Prostate gland (tissue), 2 donors: ENCODE measurements at regions not wholly inside any gene's neighbourhood (a gene's known extent, or its start where the extent isn't known, plus 50 kb on each side); places are given as distances from the start of the nearest gene placed in this dataset.

Experiments
- DNase-seq: peaks from one replicate; pipeline ENCODE4 v3.0.0-alpha.2; 2019; ENCODE audit warnings: low spot score
- H3K27ac ChIP-seq, 2 donors: fragments of 200-600 bp; sonication (generic); 2 replicates each; pipeline ENCODE4 v1.5.1; 2017 to 2019
- H3K27me3 ChIP-seq: fragments of 200-600 bp; sonication (generic); replicated peaks from 2 replicates; pipeline ENCODE4 v1.5.1; 2019; ENCODE audit not compliant: insufficient read depth
- H3K36me3 ChIP-seq, 2 donors: fragments of 200-600 bp; sonication (generic); 1 replicate in 1 of 2; 2 replicates in 1 of 2; pipeline versions ENCODE4 v1.5.1 to v1.8.1; 2017 to 2019
- H3K4me1 ChIP-seq: fragments of 200-600 bp; sonication (generic); replicated peaks from 2 replicates; pipeline ENCODE4 v1.5.1; 2019
- H3K4me3 ChIP-seq, 2 donors: fragments of 200-600 bp; sonication (generic); 2 replicates each; pipeline ENCODE4 v1.5.1; 2017 to 2019
- H3K9me3 ChIP-seq: fragments of 200-600 bp; sonication (generic); 2 replicates; pipeline ENCODE4 v1.5.1; 2017
- POLR2A ChIP-seq: fragments of 450-650 bp; IDR thresholded peaks from one replicate; pipeline ENCODE4 v1.6.1; 2016; ENCODE audit warnings: antibody characterized with exemption, mild to moderate bottlenecking
- POLR2AphosphoS5 ChIP-seq: sonication (generic); formaldehyde crosslinking; IDR thresholded peaks from one replicate; pipeline ENCODE4 v1.6.1; 2017; ENCODE audit warnings: antibody characterized with exemption
- WGBS: methylation state at CpG from one replicate; pipeline ENCODE4 v1.1.5; 2018; 5-methylcytosine and 5-hydroxymethylcytosine counted together
- intact Hi-C: fragments of 100-400 bp; cut with DNase I; formaldehyde crosslinking; loops from one replicate; pipeline ENCODE4 v1.14.2; 2022
- TF ChIP-seq, protein P1 (sequence below), 4 experiments: fragments of 200-600 bp in 2 of 4; fragments of 450-650 bp in 2 of 4; sonication (generic) in 2 of 4; IDR thresholded peaks; 1 replicate in 3 of 4; 2 replicates in 1 of 4; pipeline ENCODE4 v1.5.1; 2016 to 2019; ENCODE audit warnings: antibody characterized with exemption in 4 of 4, mild to moderate bottlenecking in 2 of 4, moderate library complexity in 2 of 4

DNA sequence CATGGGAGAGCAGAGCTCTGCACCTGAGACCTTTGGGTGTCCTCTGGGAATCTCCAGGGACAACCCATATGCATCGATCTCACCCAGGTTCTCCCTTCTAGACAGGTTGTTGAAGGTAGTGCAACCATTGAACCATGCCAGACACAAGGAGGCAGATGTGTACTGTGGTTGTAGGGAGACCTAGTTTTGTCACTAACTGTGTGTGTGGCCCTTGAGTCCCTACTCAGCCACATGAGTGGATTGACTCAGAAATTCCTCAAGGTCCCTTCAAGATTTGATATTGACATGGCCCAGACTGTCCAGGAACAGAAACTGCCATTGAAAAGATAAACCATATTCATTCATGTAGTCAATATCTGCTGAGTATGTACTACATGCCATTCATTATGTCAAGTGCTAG is 396.4 kb upstream of the CCL2 start:
- H3K4me1 ChIP-seq: no peaks in the 10 kb centered on the region
- H3K36me3 ChIP-seq: no peaks in the 10 kb centered on the region
- H3K4me3 ChIP-seq: no peak overlapping the region
- WGBS: 100% methylated on average over 1 of the region's 1 CpG
- DNase-seq: no peak
- no peak overlapping the region for H3K27ac ChIP-seq
- TF ChIP-seq, protein P1, sequence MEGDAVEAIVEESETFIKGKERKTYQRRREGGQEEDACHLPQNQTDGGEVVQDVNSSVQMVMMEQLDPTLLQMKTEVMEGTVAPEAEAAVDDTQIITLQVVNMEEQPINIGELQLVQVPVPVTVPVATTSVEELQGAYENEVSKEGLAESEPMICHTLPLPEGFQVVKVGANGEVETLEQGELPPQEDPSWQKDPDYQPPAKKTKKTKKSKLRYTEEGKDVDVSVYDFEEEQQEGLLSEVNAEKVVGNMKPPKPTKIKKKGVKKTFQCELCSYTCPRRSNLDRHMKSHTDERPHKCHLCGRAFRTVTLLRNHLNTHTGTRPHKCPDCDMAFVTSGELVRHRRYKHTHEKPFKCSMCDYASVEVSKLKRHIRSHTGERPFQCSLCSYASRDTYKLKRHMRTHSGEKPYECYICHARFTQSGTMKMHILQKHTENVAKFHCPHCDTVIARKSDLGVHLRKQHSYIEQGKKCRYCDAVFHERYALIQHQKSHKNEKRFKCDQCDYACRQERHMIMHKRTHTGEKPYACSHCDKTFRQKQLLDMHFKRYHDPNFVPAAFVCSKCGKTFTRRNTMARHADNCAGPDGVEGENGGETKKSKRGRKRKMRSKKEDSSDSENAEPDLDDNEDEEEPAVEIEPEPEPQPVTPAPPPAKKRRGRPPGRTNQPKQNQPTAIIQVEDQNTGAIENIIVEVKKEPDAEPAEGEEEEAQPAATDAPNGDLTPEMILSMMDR (IDR thresholded peaks at IDR 0.05): no peak
- TF ChIP-seq POLR2AphosphoS5 (no peak), POLR2A (no peak)
- intact Hi-C loops: no loop called here
- no peaks in the 10 kb centered on the region for H3K9me3 ChIP-seq
- peaks cover 5% of the 10 kb centered on the region for H3K27me3 ChIP-seq

DNA sequence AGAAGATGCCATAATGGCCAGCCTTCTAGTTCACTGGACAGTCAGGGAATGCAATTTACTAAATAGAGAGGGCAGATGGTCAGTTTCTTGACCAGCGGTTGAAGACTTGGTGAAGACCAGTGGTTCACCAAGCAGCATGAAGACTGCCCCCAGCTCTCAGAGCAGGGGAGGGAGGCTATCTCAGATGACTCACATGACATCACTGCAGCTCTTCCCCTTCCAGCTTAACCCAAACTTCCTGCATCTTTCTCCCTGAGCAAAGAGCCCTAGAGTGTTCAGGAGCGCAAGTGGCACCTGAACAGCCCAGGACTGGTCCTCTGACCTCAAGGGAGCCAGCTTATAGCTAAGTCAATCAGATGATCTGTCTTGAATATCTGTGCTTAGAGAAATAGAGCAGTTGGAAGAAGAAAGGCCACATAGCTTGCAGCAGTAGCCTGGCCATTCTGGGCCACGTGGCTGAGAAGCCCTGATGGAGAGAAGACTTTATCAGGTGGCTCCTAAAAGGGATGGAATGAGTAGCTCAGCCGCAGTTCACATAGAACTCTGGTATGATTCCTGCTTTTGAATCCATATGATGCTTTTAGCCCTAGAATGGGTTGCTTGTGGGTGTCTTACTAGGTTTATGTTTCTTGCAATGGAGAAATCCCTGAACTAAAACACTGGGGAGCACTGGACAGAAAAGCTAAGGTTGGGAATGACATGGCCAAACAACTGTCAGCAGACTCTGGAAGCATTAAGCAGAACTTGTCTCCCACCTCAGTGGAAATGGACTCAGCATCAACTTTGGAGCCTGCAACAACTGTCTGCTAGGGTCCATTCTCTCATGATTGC is 392.1 kb upstream of the CCL2 start:
- Histone ChIP-seq H3K4me3 (no peak overlapping the region), H3K36me3 (no peaks in the 10 kb centered on the region), H3K27me3 (no peaks in the 10 kb centered on the region), H3K4me1 (no peaks in the 10 kb centered on the region), H3K9me3 (no peaks in the 10 kb centered on the region), H3K27ac (no peak overlapping the region)
- no peak for TF ChIP-seq POLR2AphosphoS5
- DNase-seq: no peak
- WGBS: 90% methylated on average over 4 of the region's 4 CpGs
- intact Hi-C loops: no loop called here

- WGBS: 68% methylated on average over 3 of the region's 3 CpGs
- Histone ChIP-seq H3K36me3 (no peaks in the 10 kb centered on the region), H3K9me3 (no peaks in the 10 kb centered on the region), H3K4me1 (no peaks in the 10 kb centered on the region), H3K27me3 (no peaks in the 10 kb centered on the region), H3K4me3 (no peak overlapping the region), H3K27ac (no peak overlapping the region)
- intact Hi-C loops: no loop called here
- DNase-seq: no peak
- no peak for TF ChIP-seq POLR2A
- TF ChIP-seq, protein P1 (IDR thresholded peaks at IDR 0.05): no peak
- TF ChIP-seq POLR2AphosphoS5: no peak
Observed at GRCh38 chr17:33864758-33865229, 390.3 kb upstream of the CCL2 start.

DNA sequence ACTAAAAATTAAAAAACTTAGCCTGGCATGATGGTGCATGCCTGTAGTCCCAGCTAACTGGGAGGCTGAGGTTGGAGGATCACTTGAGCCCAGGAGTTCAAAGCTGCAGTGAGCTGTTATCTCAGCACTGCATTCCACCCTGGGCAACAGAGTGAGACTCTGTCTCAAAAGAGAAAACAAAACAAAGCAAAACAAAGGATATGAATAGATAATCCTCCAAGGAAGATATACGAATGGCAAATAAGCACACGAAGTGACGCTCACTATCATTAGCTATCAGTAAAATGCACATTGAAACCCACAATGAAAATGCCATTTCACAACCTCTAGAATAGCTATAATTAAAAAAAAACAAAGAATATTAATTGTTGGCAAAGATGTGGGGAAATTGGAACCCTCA is 386.2 kb upstream of the CCL2 start:
- DNase-seq: no peak
- intact Hi-C loops: no loop called here
- Histone ChIP-seq H3K27ac (no peak overlapping the region), H3K4me1 (no peaks in the 10 kb centered on the region), H3K27me3 (no peaks in the 10 kb centered on the region), H3K4me3 (no peak overlapping the region), H3K36me3 (no peaks in the 10 kb centered on the region), H3K9me3 (no peaks in the 10 kb centered on the region)
- TF ChIP-seq POLR2AphosphoS5 (no peak), POLR2A (no peak)
- TF ChIP-seq, protein P1 (IDR thresholded peaks at IDR 0.05): no peak
- WGBS: 97% methylated on average over 3 of the region's 3 CpGs

DNA sequence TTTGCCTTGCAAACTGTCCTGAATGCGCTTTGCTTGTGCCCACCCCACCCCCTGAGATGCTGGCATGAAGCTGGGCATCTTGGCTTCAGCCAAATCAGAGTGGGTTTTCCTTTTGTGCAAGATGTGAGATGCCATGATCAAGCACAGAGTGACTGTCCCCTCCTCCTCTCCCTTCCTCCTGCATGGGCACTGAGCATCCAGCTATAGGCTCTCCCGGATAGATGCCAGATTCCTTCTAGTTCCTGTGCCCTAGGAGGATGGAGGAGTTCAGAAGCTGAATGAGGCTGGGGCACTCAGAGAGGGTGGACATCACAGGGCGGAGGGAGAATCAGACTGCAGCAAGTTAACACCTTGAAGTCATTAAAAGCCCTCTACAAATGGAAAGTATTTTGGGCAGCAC is 384.1 kb upstream of the CCL2 start:
- no peaks in the 10 kb centered on the region for H3K27me3 ChIP-seq
- no peaks in the 10 kb centered on the region for H3K9me3 ChIP-seq
- WGBS: 63% methylated on average over 3 of the region's 3 CpGs
- intact Hi-C loops: no loop called here
- DNase-seq: no peak
- H3K4me3 ChIP-seq: no peak overlapping the region
- H3K36me3 ChIP-seq: no peaks in the 10 kb centered on the region
- H3K27ac ChIP-seq: no peak overlapping the region
- TF ChIP-seq POLR2A (no peak), POLR2AphosphoS5 (no peak)
- TF ChIP-seq, protein P1 (IDR thresholded peaks at IDR 0.05): no peak
- H3K4me1 ChIP-seq: no peaks in the 10 kb centered on the region
